GM23338 (cell line): ENCODE measurements at regions not wholly inside any gene's neighbourhood (a gene's known extent, or its start where the extent isn't known, plus 50 kb on each side); places are given as distances from the start of the nearest gene placed in this dataset.
A peak's percentile ranks its signal among the peaks of the same experiment; 100 is the strongest.

Experiments used
- ATAC-seq: fragments of 200-7000 bp; cut with Tn5 transposase; 3 replicates; pipeline ENCODE4 v1.9.1; 2020
- DNase-seq: peaks from one replicate; pipeline ENCODE4 v3.0.0-alpha.2; 2015; ENCODE audit warnings: low spot score
- H2AFZ ChIP-seq: fragments of 200-600 bp; sonication (generic); 2 replicates; pipeline ENCODE4 v1.8.0; 2016; ENCODE audit warnings: antibody characterized with exemption, mild to moderate bottlenecking, moderate library complexity
- H3F3A ChIP-seq: fragments of 200-600 bp; sonication (generic); replicated peaks from 2 replicates; pipeline ENCODE4 v1.8.0; 2017; ENCODE audit warnings: antibody characterized with exemption, mixed run types, low read depth
- H3K27ac ChIP-seq: fragments of 200-600 bp; sonication (generic); 2 replicates; pipeline ENCODE4 v1.6.1; 2016; ENCODE audit warnings: low read depth
- H3K27me3 ChIP-seq: fragments of 200-600 bp; sonication (generic); 2 replicates; pipeline ENCODE4 v1.8.0; 2016; ENCODE audit warnings: mild to moderate bottlenecking, mixed run types, moderate library complexity; ENCODE audit not compliant: insufficient read depth
- H3K36me3 ChIP-seq: fragments of 200-600 bp; sonication (generic); 2 replicates; pipeline ENCODE4 v1.8.0; 2016; ENCODE audit warnings: mild to moderate bottlenecking; ENCODE audit not compliant: insufficient read depth
- H3K4me1 ChIP-seq: fragments of 200-600 bp; sonication (generic); 2 replicates; pipeline ENCODE4 v1.8.0; 2016; ENCODE audit warnings: mild to moderate bottlenecking, moderate library complexity; ENCODE audit not compliant: insufficient read depth
- H3K4me2 ChIP-seq: fragments of 200-600 bp; sonication (generic); 2 replicates; pipeline ENCODE4 v1.7.1; 2017; ENCODE audit warnings: mixed run types
- H3K4me3 ChIP-seq: fragments of 200-600 bp; sonication (generic); 2 replicates; pipeline ENCODE4 v1.6.1; 2016; ENCODE audit warnings: mixed run types
- H3K79me2 ChIP-seq: fragments of 200-600 bp; sonication (generic); replicated peaks from 2 replicates; pipeline ENCODE4 v1.8.0; 2017; ENCODE audit warnings: mild to moderate bottlenecking; ENCODE audit not compliant: insufficient read depth
- H3K9me2 ChIP-seq: fragments of 200-600 bp; sonication (generic); 2 replicates; pipeline ENCODE4 v1.8.0; 2017; ENCODE audit not compliant: insufficient read depth
- H4K20me1 ChIP-seq: fragments of 200-600 bp; sonication (generic); replicated peaks from 2 replicates; pipeline ENCODE4 v1.8.0; 2017; ENCODE audit warnings: mild to moderate bottlenecking; ENCODE audit not compliant: insufficient read depth
- H3K27ac Mint-ChIP-seq: 2 replicates; pipeline ENCODE4 v1.8.0; 2020; ENCODE audit warnings: inconsistent platforms, mild to moderate bottlenecking, moderate library complexity, mixed read lengths
- H3K27me3 Mint-ChIP-seq: 3 replicates; pipeline ENCODE4 v1.8.0; 2022; ENCODE audit warnings: low read depth, mild to moderate bottlenecking, moderate library complexity, mixed read lengths, inconsistent platforms; ENCODE audit not compliant: insufficient read depth, poor library complexity
- H3K36me3 Mint-ChIP-seq: 3 replicates; pipeline ENCODE4 v1.8.0; 2021; ENCODE audit warnings: low read depth, mild to moderate bottlenecking, inconsistent platforms, moderate library complexity, mixed read lengths
- H3K4me1 Mint-ChIP-seq: 3 replicates; pipeline ENCODE4 v1.8.0; 2020; ENCODE audit warnings: mild to moderate bottlenecking, inconsistent platforms, mixed read lengths
- H3K4me3 Mint-ChIP-seq: 3 replicates; pipeline ENCODE4 v1.8.0; 2021; ENCODE audit warnings: moderate library complexity, mild to moderate bottlenecking, inconsistent platforms, mixed read lengths
- H3K9me3 Mint-ChIP-seq: 3 replicates; pipeline ENCODE4 v1.8.0; 2020; ENCODE audit warnings: moderate library complexity, mild to moderate bottlenecking, inconsistent platforms, mixed read lengths
- CREB1 ChIP-seq: fragments of 250-450 bp; sonication (Bioruptor Pico); IDR thresholded peaks from 2 replicates; pipeline ENCODE4 v1.5.0; 2020; ENCODE audit warnings: low read depth, mild to moderate bottlenecking, moderate library complexity
- EZH2 ChIP-seq: fragments of 200-600 bp; sonication (generic); IDR thresholded peaks from one replicate; pipeline ENCODE4 v1.8.0; 2017; ENCODE audit warnings: antibody characterized with exemption, mild to moderate bottlenecking, low read depth; ENCODE audit not compliant: unreplicated experiment
- NANOG ChIP-seq: IDR thresholded peaks from 2 replicates; pipeline ENCODE4 v1.6.1; 2016; ENCODE audit warnings: antibody characterized with exemption, borderline replicate concordance
- POLR2AphosphoS5 ChIP-seq: IDR thresholded peaks from 2 replicates; pipeline ENCODE4 v1.6.1; 2016; ENCODE audit warnings: antibody characterized with exemption, low read depth
- ZNF114 ChIP-seq: fragments of 250-450 bp; sonication (Bioruptor Pico); IDR thresholded peaks from 2 replicates; pipeline ENCODE4 v1.5.0; 2020; ENCODE audit warnings: mild to moderate bottlenecking, moderate library complexity
- ZNF331 ChIP-seq: fragments of 250-450 bp; sonication (Bioruptor Pico); IDR thresholded peaks from 2 replicates; pipeline ENCODE4 v1.5.0; 2020; ENCODE audit warnings: low read depth, mild to moderate bottlenecking, moderate library complexity
- TF ChIP-seq, protein P1 (sequence below): fragments of 250-450 bp; sonication (Bioruptor Pico); IDR thresholded peaks from 2 replicates; pipeline ENCODE4 v1.5.0; 2020; ENCODE audit warnings: mild to moderate bottlenecking, moderate library complexity
- TF ChIP-seq, protein P2 (sequence below): IDR thresholded peaks from one replicate; pipeline ENCODE4 v1.6.1; 2018; ENCODE audit warnings: antibody characterized with exemption; ENCODE audit not compliant: unreplicated experiment
- TF ChIP-seq, protein P3 (sequence below): IDR thresholded peaks from 2 replicates; pipeline ENCODE4 v1.6.1; 2016; ENCODE audit warnings: antibody characterized with exemption

DNA sequence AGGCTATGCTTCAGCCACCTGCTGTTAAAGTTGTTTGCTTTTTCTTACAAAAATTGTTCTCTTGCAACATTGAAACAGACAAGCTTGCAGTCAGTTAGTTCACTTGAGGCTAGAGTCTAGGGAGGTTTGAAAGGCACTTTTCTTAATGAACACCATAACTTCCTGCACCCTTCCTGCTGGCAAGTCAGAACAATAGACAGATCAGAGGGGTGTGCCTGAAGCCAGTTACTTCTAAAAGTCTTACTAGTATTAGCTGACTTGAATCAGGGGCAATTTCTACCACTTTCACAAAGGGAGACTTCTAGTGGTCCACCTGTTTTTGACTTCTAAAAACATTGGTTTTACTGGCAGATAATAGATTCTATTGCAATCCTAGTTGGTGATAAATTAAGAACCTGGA is 367.4 kb upstream of the CDH20 start:
- no peak for ATAC-seq
- no peaks in the 10 kb centered on the region for H3K36me3 ChIP-seq
- H3K79me2 ChIP-seq = no peaks in the 10 kb centered on the region
- H3K4me2 ChIP-seq = no peak overlapping the region
- no peaks in the 10 kb centered on the region for H3F3A ChIP-seq
- Mint-ChIP-seq H3K9me3 (no peaks in the 10 kb centered on the region; the same call in 2 of the 3 replicates), H3K27me3 (peaks cover 2% of the 10 kb centered on the region), H3K27ac (no peak overlapping the region), H3K4me3 (no peak overlapping the region), H3K36me3 (no peaks in the 10 kb centered on the region; the same call in 2 of the 3 replicates), H3K4me1 (no peaks in the 10 kb centered on the region)
- H4K20me1 ChIP-seq = no peaks in the 10 kb centered on the region
- H2AFZ ChIP-seq = 0 out of 2 replicates have a peak overlapping the region, but pooled peaks have one; percentile 19
- no peak overlapping the region for H3K27ac ChIP-seq
- H3K4me3 ChIP-seq = no peak overlapping the region
- no peak for DNase-seq
- H3K27me3 ChIP-seq = no peaks in the 10 kb centered on the region
- H3K4me1 ChIP-seq = no peaks in the 10 kb centered on the region
- H3K9me2 ChIP-seq = no peaks in the 10 kb centered on the region
- TF ChIP-seq POLR2AphosphoS5 (no peak), ZNF331 (CRISPR knock-in tag) (no peak)

DNA sequence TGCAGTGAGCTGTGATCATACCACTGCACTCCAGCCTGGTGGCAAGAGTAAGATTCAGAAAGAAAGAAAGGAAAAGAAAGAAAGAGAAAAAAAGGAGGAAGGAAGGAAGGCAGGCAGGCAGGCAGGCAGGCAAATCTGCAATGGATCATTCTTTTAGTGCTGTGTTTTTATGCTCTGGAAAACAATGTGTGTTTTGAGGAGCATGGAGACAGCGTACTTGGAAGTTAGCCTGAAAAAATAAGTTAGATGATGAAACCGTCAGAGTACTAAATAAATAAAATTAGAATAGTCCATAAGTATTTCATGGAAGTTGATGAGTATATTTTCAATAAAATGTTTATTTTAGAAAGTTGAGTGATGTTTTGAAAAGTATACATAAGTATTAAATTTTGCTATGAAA is 366.4 kb upstream of the CDH20 start:
- Histone ChIP-seq H4K20me1 (no peaks in the 10 kb centered on the region), H2AFZ (no peak overlapping the region), H3K4me1 (no peaks in the 10 kb centered on the region), H3K79me2 (no peaks in the 10 kb centered on the region), H3K27ac (no peak overlapping the region), H3K27me3 (no peaks in the 10 kb centered on the region), H3K9me2 (no peaks in the 10 kb centered on the region), H3F3A (no peaks in the 10 kb centered on the region), H3K4me3 (no peak overlapping the region), H3K36me3 (no peaks in the 10 kb centered on the region), H3K4me2 (no peak overlapping the region)
- TF ChIP-seq NANOG (no peak), EZH2 (no peak), CREB1 (no peak), ZNF114 (CRISPR knock-in tag) (no peak)
- TF ChIP-seq, protein P1, sequence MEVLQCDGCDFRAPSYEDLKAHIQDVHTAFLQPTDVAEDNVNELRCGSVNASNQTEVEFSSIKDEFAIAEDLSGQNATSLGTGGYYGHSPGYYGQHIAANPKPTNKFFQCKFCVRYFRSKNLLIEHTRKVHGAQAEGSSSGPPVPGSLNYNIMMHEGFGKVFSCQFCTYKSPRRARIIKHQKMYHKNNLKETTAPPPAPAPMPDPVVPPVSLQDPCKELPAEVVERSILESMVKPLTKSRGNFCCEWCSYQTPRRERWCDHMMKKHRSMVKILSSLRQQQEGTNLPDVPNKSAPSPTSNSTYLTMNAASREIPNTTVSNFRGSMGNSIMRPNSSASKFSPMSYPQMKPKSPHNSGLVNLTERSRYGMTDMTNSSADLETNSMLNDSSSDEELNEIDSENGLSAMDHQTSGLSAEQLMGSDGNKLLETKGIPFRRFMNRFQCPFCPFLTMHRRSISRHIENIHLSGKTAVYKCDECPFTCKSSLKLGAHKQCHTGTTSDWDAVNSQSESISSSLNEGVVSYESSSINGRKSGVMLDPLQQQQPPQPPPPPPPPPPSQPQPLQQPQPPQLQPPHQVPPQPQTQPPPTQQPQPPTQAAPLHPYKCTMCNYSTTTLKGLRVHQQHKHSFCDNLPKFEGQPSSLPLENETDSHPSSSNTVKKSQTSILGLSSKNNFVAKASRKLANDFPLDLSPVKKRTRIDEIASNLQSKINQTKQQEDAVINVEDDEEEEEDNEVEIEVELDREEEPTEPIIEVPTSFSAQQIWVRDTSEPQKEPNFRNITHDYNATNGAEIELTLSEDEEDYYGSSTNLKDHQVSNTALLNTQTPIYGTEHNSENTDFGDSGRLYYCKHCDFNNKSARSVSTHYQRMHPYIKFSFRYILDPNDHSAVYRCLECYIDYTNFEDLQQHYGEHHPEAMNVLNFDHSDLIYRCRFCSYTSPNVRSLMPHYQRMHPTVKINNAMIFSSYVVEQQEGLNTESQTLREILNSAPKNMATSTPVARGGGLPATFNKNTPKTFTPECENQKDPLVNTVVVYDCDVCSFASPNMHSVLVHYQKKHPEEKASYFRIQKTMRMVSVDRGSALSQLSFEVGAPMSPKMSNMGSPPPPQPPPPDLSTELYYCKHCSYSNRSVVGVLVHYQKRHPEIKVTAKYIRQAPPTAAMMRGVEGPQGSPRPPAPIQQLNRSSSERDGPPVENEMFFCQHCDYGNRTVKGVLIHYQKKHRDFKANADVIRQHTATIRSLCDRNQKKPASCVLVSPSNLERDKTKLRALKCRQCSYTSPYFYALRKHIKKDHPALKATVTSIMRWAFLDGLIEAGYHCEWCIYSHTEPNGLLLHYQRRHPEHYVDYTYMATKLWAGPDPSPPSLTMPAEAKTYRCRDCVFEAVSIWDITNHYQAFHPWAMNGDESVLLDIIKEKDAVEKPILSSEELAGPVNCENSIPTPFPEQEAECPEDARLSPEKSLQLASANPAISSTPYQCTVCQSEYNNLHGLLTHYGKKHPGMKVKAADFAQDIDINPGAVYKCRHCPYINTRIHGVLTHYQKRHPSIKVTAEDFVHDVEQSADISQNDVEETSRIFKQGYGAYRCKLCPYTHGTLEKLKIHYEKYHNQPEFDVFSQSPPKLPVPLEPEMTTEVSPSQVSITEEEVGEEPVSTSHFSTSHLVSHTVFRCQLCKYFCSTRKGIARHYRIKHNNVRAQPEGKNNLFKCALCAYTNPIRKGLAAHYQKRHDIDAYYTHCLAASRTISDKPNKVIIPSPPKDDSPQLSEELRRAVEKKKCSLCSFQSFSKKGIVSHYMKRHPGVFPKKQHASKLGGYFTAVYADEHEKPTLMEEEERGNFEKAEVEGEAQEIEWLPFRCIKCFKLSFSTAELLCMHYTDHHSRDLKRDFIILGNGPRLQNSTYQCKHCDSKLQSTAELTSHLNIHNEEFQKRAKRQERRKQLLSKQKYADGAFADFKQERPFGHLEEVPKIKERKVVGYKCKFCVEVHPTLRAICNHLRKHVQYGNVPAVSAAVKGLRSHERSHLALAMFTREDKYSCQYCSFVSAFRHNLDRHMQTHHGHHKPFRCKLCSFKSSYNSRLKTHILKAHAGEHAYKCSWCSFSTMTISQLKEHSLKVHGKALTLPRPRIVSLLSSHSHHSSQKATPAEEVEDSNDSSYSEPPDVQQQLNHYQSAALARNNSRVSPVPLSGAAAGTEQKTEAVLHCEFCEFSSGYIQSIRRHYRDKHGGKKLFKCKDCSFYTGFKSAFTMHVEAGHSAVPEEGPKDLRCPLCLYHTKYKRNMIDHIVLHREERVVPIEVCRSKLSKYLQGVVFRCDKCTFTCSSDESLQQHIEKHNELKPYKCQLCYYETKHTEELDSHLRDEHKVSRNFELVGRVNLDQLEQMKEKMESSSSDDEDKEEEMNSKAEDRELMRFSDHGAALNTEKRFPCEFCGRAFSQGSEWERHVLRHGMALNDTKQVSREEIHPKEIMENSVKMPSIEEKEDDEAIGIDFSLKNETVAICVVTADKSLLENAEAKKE (CRISPR knock-in tag) = no peak
- TF ChIP-seq, protein P2, sequence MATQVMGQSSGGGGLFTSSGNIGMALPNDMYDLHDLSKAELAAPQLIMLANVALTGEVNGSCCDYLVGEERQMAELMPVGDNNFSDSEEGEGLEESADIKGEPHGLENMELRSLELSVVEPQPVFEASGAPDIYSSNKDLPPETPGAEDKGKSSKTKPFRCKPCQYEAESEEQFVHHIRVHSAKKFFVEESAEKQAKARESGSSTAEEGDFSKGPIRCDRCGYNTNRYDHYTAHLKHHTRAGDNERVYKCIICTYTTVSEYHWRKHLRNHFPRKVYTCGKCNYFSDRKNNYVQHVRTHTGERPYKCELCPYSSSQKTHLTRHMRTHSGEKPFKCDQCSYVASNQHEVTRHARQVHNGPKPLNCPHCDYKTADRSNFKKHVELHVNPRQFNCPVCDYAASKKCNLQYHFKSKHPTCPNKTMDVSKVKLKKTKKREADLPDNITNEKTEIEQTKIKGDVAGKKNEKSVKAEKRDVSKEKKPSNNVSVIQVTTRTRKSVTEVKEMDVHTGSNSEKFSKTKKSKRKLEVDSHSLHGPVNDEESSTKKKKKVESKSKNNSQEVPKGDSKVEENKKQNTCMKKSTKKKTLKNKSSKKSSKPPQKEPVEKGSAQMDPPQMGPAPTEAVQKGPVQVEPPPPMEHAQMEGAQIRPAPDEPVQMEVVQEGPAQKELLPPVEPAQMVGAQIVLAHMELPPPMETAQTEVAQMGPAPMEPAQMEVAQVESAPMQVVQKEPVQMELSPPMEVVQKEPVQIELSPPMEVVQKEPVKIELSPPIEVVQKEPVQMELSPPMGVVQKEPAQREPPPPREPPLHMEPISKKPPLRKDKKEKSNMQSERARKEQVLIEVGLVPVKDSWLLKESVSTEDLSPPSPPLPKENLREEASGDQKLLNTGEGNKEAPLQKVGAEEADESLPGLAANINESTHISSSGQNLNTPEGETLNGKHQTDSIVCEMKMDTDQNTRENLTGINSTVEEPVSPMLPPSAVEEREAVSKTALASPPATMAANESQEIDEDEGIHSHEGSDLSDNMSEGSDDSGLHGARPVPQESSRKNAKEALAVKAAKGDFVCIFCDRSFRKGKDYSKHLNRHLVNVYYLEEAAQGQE = no peak
- TF ChIP-seq, protein P3, sequence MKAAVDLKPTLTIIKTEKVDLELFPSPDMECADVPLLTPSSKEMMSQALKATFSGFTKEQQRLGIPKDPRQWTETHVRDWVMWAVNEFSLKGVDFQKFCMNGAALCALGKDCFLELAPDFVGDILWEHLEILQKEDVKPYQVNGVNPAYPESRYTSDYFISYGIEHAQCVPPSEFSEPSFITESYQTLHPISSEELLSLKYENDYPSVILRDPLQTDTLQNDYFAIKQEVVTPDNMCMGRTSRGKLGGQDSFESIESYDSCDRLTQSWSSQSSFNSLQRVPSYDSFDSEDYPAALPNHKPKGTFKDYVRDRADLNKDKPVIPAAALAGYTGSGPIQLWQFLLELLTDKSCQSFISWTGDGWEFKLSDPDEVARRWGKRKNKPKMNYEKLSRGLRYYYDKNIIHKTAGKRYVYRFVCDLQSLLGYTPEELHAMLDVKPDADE = no peak
- Mint-ChIP-seq H3K27me3 (peaks cover 2% of the 10 kb centered on the region), H3K27ac (no peak overlapping the region), H3K4me3 (no peak overlapping the region), H3K36me3 (no peaks in the 10 kb centered on the region; the same call in 2 of the 3 replicates), H3K4me1 (no peaks in the 10 kb centered on the region), H3K9me3 (no peaks in the 10 kb centered on the region; the same call in 2 of the 3 replicates)
- DNase-seq (no peak), ATAC-seq (no peak)
